ENCODE measurements at regions not wholly inside any gene's neighbourhood (a gene's known extent, or its start where the extent isn't known, plus 50 kb on each side); places are given as distances from the start of the nearest gene placed in this dataset.

DNA sequence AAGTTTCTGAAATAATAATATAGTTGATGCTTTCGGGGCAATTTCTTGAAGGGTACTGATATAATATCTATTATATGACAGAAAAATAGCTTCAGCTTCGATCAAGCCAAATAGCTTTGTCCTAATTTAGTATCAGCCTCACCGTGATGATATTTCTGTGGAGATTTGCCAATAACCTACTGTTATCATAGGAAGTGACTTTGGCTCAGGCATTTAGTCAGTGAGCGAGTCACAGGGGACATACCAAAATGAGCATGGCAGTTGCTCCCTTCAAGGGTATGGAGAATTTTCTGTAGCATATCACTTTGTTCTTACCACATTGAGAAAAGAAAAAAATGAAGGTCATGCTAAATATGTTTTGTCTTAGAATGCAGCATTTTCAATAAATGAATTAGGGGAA is 767.6 kb upstream of the SLITRK1 start:
- no peak overlapping the region for H3K4me3 ChIP-seq (ENCODE audit: control extremely low read depth in 1 of 5, extremely low read depth in 1 of 5, insufficient read depth in 1 of 5, low read depth in 2 of 5, low read length in 4 of 5)
- H3K36me3 ChIP-seq (replicated peaks in 1 of 2; ENCODE audit: control extremely low read depth in 1 of 2, control insufficient read depth in 1 of 2, extremely low read depth in 1 of 2, insufficient read depth in 2 of 2, low read length in 1 of 2), result no peaks in the 10 kb centered on the region
- H3K4me1 ChIP-seq (ENCODE audit: control insufficient read depth in 2 of 2, insufficient read depth in 2 of 2, low read length in 2 of 2), result no peaks in the 10 kb centered on the region
- H3K27me3 ChIP-seq (replicated peaks in 1 of 4; ENCODE audit: control extremely low read depth in 1 of 4, control insufficient read depth in 3 of 4, insufficient read depth in 4 of 4, low read length in 3 of 4), result no peaks in the 10 kb centered on the region
- 0% methylated on average over 1 of the region's 4 CpGs for WGBS (ENCODE audit: insufficient coverage)
- POLR2A ChIA-PET, result no interaction called here
- H3K9ac ChIP-seq (ENCODE audit: low read length), result no peak overlapping the region
- no peaks in the 10 kb centered on the region for H4K20me1 ChIP-seq (ENCODE audit: control insufficient read depth, insufficient read depth, low read length, poor library complexity, severe bottlenecking)
- H3K9me3 ChIP-seq (ENCODE audit: control extremely low read depth in 1 of 3, control insufficient read depth in 2 of 3, insufficient read depth in 1 of 3, low read length in 2 of 3), result no peaks in the 10 kb centered on the region
- H3K79me2 ChIP-seq (ENCODE audit: control insufficient read depth, insufficient read depth, low read length), result no peaks in the 10 kb centered on the region
- no peak overlapping the region for H3K27ac ChIP-seq (ENCODE audit: low read length in 2 of 2)
- no peak for TF ChIP-seq CTCF (IDR thresholded peaks at IDR 0.05)
- TF ChIP-seq EZH2 (IDR thresholded peaks at IDR 0.05; ENCODE audit: borderline replicate concordance, insufficient read depth, low read depth, low read length, poor library complexity, severe bottlenecking), result no peak
- ATAC-seq (ENCODE audit: low read depth) (no peak), DNase-seq (no peak)
- Mint-ChIP-seq H3K27me3 (no peaks in the 10 kb centered on the region), H3K4me1 (no peaks in the 10 kb centered on the region), H3K9me3 (ENCODE audit: insufficient read depth) (peaks cover 15% of the 10 kb centered on the region), H3K4me3 (no peak overlapping the region), H3K27ac (no peak overlapping the region)
- H2AFZ ChIP-seq (ENCODE audit: insufficient read depth, low read depth, low read length, poor library complexity, severe bottlenecking), result no peak overlapping the region
- CTCF ChIA-PET, result no interaction called here
- intact Hi-C loops (cut with micrococcal nuclease), result no loop called here
- H3K4me2 ChIP-seq (replicated peaks; ENCODE audit: low read depth, low read length, poor library complexity, severe bottlenecking), result no peak overlapping the region

DNA sequence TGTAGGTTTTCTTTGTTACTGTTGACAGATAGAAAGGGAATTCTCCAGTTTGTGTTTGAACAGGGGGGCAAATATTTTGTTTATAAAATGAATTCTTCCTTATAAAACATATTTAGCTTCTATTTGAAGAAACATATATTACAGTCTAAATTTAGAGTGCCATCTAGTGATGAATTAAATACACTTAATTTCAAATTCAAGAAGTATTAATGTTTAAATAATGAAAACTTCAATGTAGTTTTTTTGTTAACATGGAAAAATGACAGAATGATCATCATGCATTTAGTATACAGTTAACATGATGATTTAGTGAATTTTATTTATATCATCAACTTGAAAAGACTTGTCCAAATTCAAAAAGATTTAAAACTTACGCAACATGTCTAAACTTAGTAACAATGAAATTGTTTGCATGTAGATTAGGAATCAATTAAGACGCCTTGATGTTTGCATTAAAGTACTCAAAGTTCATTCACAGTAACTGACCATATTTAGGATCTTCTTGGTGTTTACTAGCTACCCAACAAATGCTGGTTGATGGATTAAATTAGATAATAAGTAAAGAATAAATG is 765.9 kb upstream of the SLITRK1 start:
- Histone ChIP-seq H3K36me3 (replicated peaks in 1 of 2; ENCODE audit: control extremely low read depth in 1 of 2, control insufficient read depth in 1 of 2, extremely low read depth in 1 of 2, insufficient read depth in 2 of 2, low read length in 1 of 2) (no peaks in the 10 kb centered on the region), H4K20me1 (ENCODE audit: control insufficient read depth, insufficient read depth, low read length, poor library complexity, severe bottlenecking) (no peaks in the 10 kb centered on the region), H3K4me3 (ENCODE audit: control extremely low read depth in 1 of 5, extremely low read depth in 1 of 5, insufficient read depth in 1 of 5, low read depth in 2 of 5, low read length in 4 of 5) (no peak overlapping the region), H3K9ac (ENCODE audit: low read length) (no peak overlapping the region), H3K4me1 (ENCODE audit: control insufficient read depth in 2 of 2, insufficient read depth in 2 of 2, low read length in 2 of 2) (no peaks in the 10 kb centered on the region), H2AFZ (ENCODE audit: insufficient read depth, low read depth, low read length, poor library complexity, severe bottlenecking) (no peak overlapping the region), H3K4me2 (replicated peaks; ENCODE audit: low read depth, low read length, poor library complexity, severe bottlenecking) (no peak overlapping the region), H3K79me2 (ENCODE audit: control insufficient read depth, insufficient read depth, low read length) (no peaks in the 10 kb centered on the region), H3K27me3 (replicated peaks in 1 of 4; ENCODE audit: control extremely low read depth in 1 of 4, control insufficient read depth in 3 of 4, insufficient read depth in 4 of 4, low read length in 3 of 4) (no peaks in the 10 kb centered on the region), H3K9me3 (ENCODE audit: control extremely low read depth in 1 of 3, control insufficient read depth in 2 of 3, insufficient read depth in 1 of 3, low read length in 2 of 3) (no peaks in the 10 kb centered on the region), H3K27ac (ENCODE audit: low read length in 2 of 2) (no peak overlapping the region)
- TF ChIP-seq EZH2 (IDR thresholded peaks at IDR 0.05; ENCODE audit: borderline replicate concordance, insufficient read depth, low read depth, low read length, poor library complexity, severe bottlenecking) (no peak), CTCF (IDR thresholded peaks at IDR 0.05) (no peak)
- DNase-seq, result no peak
- ATAC-seq (ENCODE audit: low read depth), result no peak
- no CpG with 5 or more reads among the region's 2 CpGs for WGBS (ENCODE audit: insufficient coverage)
- peaks cover 14% of the 10 kb centered on the region for H3K9me3 Mint-ChIP-seq (ENCODE audit: insufficient read depth)
- H3K4me3 Mint-ChIP-seq, result no peak overlapping the region
- no peaks in the 10 kb centered on the region for H3K27me3 Mint-ChIP-seq
- H3K27ac Mint-ChIP-seq, result no peak overlapping the region
- ChIA-PET CTCF (no interaction called here), POLR2A (no interaction called here)
- no peaks in the 10 kb centered on the region for H3K4me1 Mint-ChIP-seq
- intact Hi-C loops (cut with micrococcal nuclease), result no loop called here

Data from B cell (primary cell).